ENCODE measurements at regions not wholly inside any gene's neighbourhood (a gene's known extent, or its start where the extent isn't known, plus 50 kb on each side); places are given as distances from the start of the nearest gene placed in this dataset.

DNA sequence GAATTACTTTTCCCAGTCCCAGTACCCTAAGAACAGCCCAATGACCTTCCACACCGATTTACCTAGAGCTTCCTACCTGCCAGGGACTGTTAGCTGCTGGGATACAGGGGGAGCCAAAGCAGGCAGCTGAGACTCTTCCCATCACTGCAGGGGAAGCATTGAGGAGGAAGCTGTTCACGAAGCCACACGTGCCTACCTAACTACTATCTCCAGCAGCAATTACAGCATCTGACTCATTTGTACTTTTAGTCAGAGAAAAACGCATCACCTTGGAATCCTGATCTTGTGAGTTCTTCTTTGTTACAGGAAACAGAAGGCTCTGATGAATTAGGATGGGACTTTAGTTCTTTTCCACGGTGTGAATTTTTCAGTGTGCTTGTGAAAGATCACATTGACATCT, 113.7 kb upstream of the DHX40 start:
- H3K27me3 ChIP-seq (ENCODE audit: control insufficient read depth, insufficient read depth, low read length) = no peaks in the 10 kb centered on the region
- H3K9me3 ChIP-seq (ENCODE audit: control insufficient read depth, low read depth, low read length) = no peaks in the 10 kb centered on the region
- H3K4me1 ChIP-seq (ENCODE audit: control insufficient read depth, insufficient read depth, low read length) = no peaks in the 10 kb centered on the region
- WGBS (ENCODE audit: insufficient coverage, low lambda C conversion rate) = 14% methylated on average over 1 of the region's 5 CpGs
- no peak overlapping the region for H3K4me3 ChIP-seq (ENCODE audit: low read length)
- DNase-seq = no peak
- H3K27ac ChIP-seq (ENCODE audit: low read length) = no peak overlapping the region
- H3K36me3 ChIP-seq (ENCODE audit: control insufficient read depth, insufficient read depth, low read length) = no peaks in the 10 kb centered on the region

DNA sequence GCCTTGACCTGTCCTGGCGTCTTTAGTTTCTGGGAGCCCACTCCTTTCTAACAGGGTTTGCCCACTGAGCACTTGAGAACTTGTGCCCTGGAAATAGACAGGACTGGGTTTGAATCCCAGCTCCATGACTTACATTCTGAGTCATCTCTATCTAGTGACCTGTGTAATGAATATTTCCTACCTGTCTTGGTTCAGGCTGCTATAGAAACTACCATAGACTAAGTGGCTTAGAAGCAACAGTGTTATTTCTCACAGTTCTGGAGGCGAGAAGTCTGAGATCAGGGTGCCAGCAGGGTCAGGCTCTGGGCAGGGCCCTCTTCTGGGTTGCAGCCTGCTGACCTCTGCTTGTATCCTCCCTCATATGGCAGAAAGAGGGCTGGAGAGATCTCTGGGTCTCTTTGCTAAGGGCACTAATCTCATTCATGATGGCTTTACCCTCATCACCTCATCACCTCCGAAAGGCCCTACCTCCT, 110.7 kb upstream of the DHX40 start:
- no CpG with 5 or more reads among the region's 3 CpGs for WGBS (ENCODE audit: insufficient coverage, low lambda C conversion rate)

DNA sequence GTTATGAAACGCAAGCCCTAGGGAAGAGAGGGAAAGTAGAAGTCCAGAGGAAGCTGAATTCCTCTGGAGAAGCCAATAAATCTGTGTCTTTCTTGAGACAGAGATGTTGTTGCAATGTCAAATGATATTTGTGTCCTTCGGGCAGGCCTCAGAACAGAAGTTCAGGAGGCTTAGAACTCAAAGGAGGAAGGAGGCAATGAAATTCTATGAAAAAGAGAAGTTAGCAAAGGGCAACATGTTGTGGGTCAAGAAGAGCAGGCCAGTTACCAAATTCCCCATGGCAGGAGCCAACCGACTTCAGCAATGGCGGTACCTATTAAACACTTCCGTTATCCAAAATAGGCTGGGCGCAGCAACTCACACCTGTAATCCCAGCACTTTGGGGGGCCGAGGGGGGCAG, 109.0 kb upstream of the DHX40 start:
- Histone ChIP-seq H3K4me3 (ENCODE audit: low read length) (no peak overlapping the region), H3K27ac (ENCODE audit: low read length) (no peak overlapping the region), H3K4me1 (ENCODE audit: control insufficient read depth, insufficient read depth, low read length) (no peaks in the 10 kb centered on the region), H3K27me3 (ENCODE audit: control insufficient read depth, insufficient read depth, low read length) (no peaks in the 10 kb centered on the region), H3K36me3 (ENCODE audit: control insufficient read depth, insufficient read depth, low read length) (no peaks in the 10 kb centered on the region), H3K9me3 (ENCODE audit: control insufficient read depth, low read depth, low read length) (no peaks in the 10 kb centered on the region)
- no peak for DNase-seq
- no CpG with 5 or more reads among the region's 7 CpGs for WGBS (ENCODE audit: insufficient coverage, low lambda C conversion rate)

More for the DNA sequence above, 110.7 kb upstream of the DHX40 start:
- H3K9me3 ChIP-seq (ENCODE audit: control insufficient read depth, low read depth, low read length) = no peaks in the 10 kb centered on the region
- no peaks in the 10 kb centered on the region for H3K27me3 ChIP-seq (ENCODE audit: control insufficient read depth, insufficient read depth, low read length)
- H3K4me1 ChIP-seq (ENCODE audit: control insufficient read depth, insufficient read depth, low read length) = no peaks in the 10 kb centered on the region
- H3K36me3 ChIP-seq (ENCODE audit: control insufficient read depth, insufficient read depth, low read length) = no peaks in the 10 kb centered on the region
- H3K27ac ChIP-seq (ENCODE audit: low read length) = no peak overlapping the region
- DNase-seq = no peak
- H3K4me3 ChIP-seq (ENCODE audit: low read length) = no peak overlapping the region

DNA sequence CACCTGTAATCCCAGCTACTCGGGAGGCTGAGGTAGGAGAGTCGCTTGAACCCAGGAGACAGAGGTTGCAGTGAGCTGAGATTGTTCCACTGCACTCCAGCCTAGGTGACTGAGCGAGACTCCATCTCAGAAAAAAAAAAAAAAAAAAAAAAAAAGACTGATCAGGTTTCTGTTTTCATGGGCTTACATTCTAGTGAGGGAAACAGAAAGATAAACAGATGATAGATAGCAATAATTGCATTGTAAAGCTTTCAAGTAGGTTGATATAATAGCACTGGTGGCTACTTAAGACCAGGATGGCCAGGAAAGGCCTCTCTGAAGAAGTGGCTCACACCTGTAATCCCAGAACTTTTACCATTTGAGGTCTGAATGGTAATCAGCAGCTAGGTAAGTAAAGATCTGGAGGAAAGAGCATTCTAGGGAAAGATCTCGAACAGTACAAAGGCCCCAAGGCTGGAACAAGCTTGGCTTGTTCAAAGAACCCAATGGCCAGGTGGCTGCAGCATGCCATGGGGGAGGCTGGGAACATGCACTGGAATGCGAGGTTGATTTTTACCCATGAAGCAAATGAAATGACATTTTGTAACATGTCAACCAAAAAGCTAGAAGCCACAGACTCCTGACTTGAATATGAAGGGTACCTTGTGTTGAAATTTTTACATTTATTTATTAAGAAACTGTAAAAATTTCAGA, 108.3 kb upstream of the DHX40 start:
- Histone ChIP-seq H3K27ac (ENCODE audit: low read length) (no peak overlapping the region), H3K36me3 (ENCODE audit: control insufficient read depth, insufficient read depth, low read length) (no peaks in the 10 kb centered on the region), H3K27me3 (ENCODE audit: control insufficient read depth, insufficient read depth, low read length) (no peaks in the 10 kb centered on the region), H3K9me3 (ENCODE audit: control insufficient read depth, low read depth, low read length) (no peaks in the 10 kb centered on the region), H3K4me1 (ENCODE audit: control insufficient read depth, insufficient read depth, low read length) (no peaks in the 10 kb centered on the region), H3K4me3 (ENCODE audit: low read length) (no peak overlapping the region)
- no peak for DNase-seq
- no CpG with 5 or more reads among the region's 5 CpGs for WGBS (ENCODE audit: insufficient coverage, low lambda C conversion rate)

DNA sequence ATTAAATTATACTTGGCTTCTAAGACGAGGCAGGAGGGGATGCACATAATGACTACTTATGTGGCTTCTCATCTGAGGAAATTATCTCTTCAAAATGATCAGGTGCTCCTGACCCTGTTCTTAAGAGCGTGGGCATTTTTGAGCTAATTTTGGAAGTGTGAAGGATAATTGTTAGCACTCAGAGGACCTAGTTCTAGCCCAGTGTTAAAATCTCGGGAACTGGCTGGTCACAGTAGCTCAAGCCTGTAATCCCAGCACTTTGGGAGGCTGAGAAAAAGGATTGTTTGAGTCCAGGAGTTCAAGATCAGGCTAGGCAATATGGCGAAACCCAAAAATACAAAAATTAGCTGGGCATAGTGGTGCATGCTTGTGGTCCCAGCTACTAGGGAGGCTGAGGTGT, 103.0 kb upstream of the DHX40 start:
- Histone ChIP-seq H3K4me1 (ENCODE audit: control insufficient read depth, insufficient read depth, low read length) (peaks cover 14% of the 10 kb centered on the region), H3K36me3 (ENCODE audit: control insufficient read depth, insufficient read depth, low read length) (no peaks in the 10 kb centered on the region), H3K27ac (ENCODE audit: low read length) (no peak overlapping the region), H3K27me3 (ENCODE audit: control insufficient read depth, insufficient read depth, low read length) (no peaks in the 10 kb centered on the region), H3K4me3 (ENCODE audit: low read length) (no peak overlapping the region), H3K9me3 (ENCODE audit: control insufficient read depth, low read depth, low read length) (no peaks in the 10 kb centered on the region)
- 80% methylated on average over 1 of the region's 4 CpGs for WGBS (ENCODE audit: insufficient coverage, low lambda C conversion rate)
- DNase-seq = no peak

DNA sequence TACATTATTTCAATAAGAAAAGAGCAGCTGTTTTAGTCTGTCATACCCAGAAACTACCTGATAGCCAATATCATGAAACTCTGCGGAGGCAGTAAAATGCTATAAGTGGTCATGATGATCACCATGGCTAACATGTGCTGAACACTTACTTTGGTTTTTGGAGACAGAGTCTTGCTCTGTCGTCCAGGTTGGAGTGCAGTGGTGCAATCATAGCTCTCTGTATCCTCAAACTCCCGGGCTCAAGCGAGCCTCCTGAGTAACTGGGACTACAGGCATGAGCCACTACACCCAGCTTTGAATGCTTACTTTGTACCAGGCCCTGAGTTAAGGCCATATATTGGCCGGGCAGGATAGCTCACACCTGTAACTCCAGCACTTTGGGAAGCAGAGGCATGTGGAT, 101.2 kb upstream of the DHX40 start:
- DNase-seq = no peak
- Histone ChIP-seq H3K4me1 (ENCODE audit: control insufficient read depth, insufficient read depth, low read length) (peaks cover 14% of the 10 kb centered on the region), H3K27me3 (ENCODE audit: control insufficient read depth, insufficient read depth, low read length) (no peaks in the 10 kb centered on the region), H3K36me3 (ENCODE audit: control insufficient read depth, insufficient read depth, low read length) (no peaks in the 10 kb centered on the region), H3K9me3 (ENCODE audit: control insufficient read depth, low read depth, low read length) (no peaks in the 10 kb centered on the region), H3K27ac (ENCODE audit: low read length) (no peak overlapping the region), H3K4me3 (ENCODE audit: low read length) (no peak overlapping the region)
- WGBS (ENCODE audit: insufficient coverage, low lambda C conversion rate) = no CpG with 5 or more reads among the region's 5 CpGs

DNA sequence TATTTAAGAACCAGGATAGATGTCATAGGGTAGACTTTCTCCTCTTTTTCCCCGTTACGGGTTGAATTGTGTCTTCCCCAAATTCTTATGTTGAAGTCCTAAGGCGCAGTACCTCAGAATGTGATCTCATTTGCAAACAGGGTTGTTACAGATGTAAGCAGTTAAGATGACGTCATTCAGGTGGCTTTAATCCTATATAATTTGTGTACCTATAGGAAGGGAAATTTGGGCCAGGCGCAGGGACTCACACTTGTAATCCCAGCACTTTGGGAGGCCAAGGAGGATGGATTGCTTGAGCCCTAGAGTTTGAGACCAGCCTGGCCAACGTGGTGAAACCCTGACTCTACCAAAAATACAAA, 99.5 kb upstream of the DHX40 start:
- WGBS (ENCODE audit: insufficient coverage, low lambda C conversion rate) = 78% methylated on average over 4 of the region's 6 CpGs

DNA sequence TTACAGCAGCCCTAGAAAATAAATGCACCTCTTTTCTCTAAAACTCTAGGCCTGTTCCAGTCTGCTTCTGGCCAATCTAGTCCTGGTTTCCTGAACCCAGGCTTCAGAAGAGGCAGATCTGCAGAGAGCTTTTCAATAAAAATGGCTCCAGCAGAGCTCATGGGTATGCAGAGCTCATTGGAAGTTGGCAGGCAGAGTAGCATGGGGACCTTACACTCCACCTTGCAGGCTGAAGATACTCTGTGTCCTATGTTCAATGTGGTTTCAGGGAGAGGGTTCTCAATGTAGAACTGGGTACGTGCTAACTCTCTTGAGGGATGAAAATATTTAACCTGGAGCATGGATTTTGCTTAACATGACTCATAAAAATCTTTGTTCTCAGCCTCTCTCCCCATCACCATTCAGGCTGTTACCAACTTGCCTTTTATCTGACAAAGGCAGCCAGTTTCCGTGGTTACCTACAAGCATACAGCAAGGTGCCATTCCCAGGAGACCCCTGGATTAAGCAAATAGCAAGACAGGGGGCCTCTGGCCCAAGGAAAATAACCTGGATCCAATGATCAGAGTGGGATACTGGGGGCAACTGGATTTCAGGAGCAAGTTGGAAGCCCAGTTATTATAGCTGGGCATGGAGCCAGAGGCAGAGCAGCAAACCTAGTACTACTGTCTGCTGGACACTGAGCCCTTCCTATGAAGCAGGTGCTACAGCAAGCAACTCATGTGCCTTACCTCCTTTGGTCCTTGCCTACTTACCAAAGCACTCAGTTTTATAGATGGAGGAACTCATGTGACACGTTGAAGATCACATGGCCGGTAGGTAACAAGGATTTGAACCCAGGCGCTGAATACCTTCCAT, 98.2 kb upstream of the DHX40 start:
- no peak for DNase-seq
- Histone ChIP-seq H3K27me3 (ENCODE audit: control insufficient read depth, insufficient read depth, low read length) (no peaks in the 10 kb centered on the region), H3K4me1 (ENCODE audit: control insufficient read depth, insufficient read depth, low read length) (peaks cover 14% of the 10 kb centered on the region), H3K27ac (ENCODE audit: low read length) (no peak overlapping the region), H3K9me3 (ENCODE audit: control insufficient read depth, low read depth, low read length) (no peaks in the 10 kb centered on the region), H3K36me3 (ENCODE audit: control insufficient read depth, insufficient read depth, low read length) (no peaks in the 10 kb centered on the region), H3K4me3 (ENCODE audit: low read length) (no peak overlapping the region)
- WGBS (ENCODE audit: insufficient coverage, low lambda C conversion rate) = no CpG with 5 or more reads among the region's 5 CpGs

More for the DNA sequence above, 99.5 kb upstream of the DHX40 start:
- Histone ChIP-seq H3K36me3 (ENCODE audit: control insufficient read depth, insufficient read depth, low read length) (no peaks in the 10 kb centered on the region), H3K4me1 (ENCODE audit: control insufficient read depth, insufficient read depth, low read length) (peaks cover 14% of the 10 kb centered on the region), H3K9me3 (ENCODE audit: control insufficient read depth, low read depth, low read length) (no peaks in the 10 kb centered on the region), H3K27me3 (ENCODE audit: control insufficient read depth, insufficient read depth, low read length) (no peaks in the 10 kb centered on the region), H3K27ac (ENCODE audit: low read length) (no peak overlapping the region), H3K4me3 (ENCODE audit: low read length) (no peak overlapping the region)
- DNase-seq = no peak

DNA sequence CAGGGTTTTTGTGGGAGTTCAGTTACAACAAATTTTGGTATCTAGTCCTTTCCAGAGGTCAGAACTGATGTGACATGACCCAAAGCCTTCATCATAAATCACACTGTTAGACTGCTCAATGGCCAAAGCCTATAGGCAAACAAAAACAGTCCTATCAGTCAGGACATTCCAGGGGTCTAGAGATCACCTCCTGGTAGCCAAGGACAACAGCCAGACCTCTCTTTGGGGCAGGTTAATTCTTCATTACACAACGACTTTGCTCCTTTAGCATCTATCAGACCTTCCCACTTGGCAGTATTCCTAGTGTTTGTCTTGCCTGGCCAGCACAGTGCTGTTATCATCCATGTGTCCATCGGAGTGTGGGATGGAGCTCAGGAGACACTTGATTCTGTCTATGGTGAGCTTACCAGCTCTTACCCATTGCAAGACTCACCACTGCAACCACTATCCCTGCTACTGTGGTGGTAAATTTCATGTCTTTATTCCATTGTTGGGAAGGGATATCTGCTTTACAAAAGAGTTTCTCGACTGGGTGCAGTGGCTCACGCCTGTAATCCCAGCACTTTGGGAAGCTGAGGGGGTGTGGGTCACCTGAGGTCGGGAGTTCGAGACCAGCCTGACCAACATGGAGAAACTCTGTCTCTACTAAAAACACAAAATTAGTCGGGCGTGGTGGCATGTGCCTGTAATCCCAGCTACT, 95.5 kb upstream of the DHX40 start:
- Histone ChIP-seq H3K27me3 (ENCODE audit: control insufficient read depth, insufficient read depth, low read length) (no peaks in the 10 kb centered on the region), H3K36me3 (ENCODE audit: control insufficient read depth, insufficient read depth, low read length) (no peaks in the 10 kb centered on the region), H3K9me3 (ENCODE audit: control insufficient read depth, low read depth, low read length) (no peaks in the 10 kb centered on the region), H3K27ac (ENCODE audit: low read length) (no peak overlapping the region), H3K4me3 (ENCODE audit: low read length) (no peak overlapping the region), H3K4me1 (ENCODE audit: control insufficient read depth, insufficient read depth, low read length) (peaks cover 6% of the 10 kb centered on the region)
- WGBS (ENCODE audit: insufficient coverage, low lambda C conversion rate) = no CpG with 5 or more reads among the region's 8 CpGs
- DNase-seq = no peak

DNA sequence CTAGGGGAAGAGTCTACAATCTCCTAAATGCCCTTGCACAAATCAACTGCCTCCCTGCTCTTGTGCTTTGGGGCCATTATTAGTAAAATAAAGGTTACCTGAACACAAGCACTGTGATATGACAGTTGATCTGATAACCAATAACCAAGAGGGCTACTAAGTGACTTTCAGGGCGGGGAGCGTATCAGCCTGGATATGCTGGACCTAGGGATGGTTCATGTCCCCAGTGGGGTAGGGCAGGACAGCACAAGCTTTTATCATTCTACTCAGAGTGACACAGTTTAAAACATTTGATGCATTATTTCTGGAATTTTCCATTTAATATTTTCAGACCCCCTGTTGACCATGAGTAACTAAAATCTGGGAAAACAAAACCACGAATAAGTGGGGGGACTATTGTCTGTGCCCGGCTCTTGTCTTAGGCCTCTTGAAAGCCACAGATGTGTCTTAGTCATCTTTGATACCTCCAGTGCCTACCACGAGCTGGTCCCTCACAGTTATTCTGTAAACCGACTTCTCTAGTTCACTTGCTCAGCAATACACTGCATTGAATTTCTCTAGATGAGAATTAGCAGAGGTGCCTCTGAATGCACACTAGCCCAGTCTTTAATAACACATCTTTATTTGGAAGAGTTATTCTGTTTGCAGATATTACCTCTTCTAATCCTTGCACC, 94.6 kb upstream of the DHX40 start:
- WGBS (ENCODE audit: insufficient coverage, low lambda C conversion rate) = no CpG with 5 or more reads among the region's 6 CpGs
- H3K27ac ChIP-seq (ENCODE audit: low read length) = no peak overlapping the region
- H3K36me3 ChIP-seq (ENCODE audit: control insufficient read depth, insufficient read depth, low read length) = no peaks in the 10 kb centered on the region
- no peaks in the 10 kb centered on the region for H3K9me3 ChIP-seq (ENCODE audit: control insufficient read depth, low read depth, low read length)
- no peaks in the 10 kb centered on the region for H3K27me3 ChIP-seq (ENCODE audit: control insufficient read depth, insufficient read depth, low read length)
- H3K4me3 ChIP-seq (ENCODE audit: low read length) = no peak overlapping the region
- no peak for DNase-seq
- H3K4me1 ChIP-seq (ENCODE audit: control insufficient read depth, insufficient read depth, low read length) = peaks cover 2% of the 10 kb centered on the region

All from large intestine (tissue), 3 donors.